ENCODE measurements at regions not wholly inside any gene's neighbourhood (a gene's known extent, or its start where the extent isn't known, plus 50 kb on each side); places are given as distances from the start of the nearest gene placed in this dataset.

GRCh38 chr3:59101231-59101736 is 51.5 kb upstream of the CFAP20DC start:
- TF ChIP-seq RELA (IDR thresholded peaks at IDR 0.05; ENCODE audit: borderline replicate concordance, partially characterized antibody) (no peak), CTCF (IDR thresholded peaks at IDR 0.05 in 2 of 3, conservative IDR thresholded peaks at IDR 0.05 in 1 of 3; ENCODE audit: control insufficient read depth in 2 of 3, extremely low read depth in 1 of 3, insufficient read depth in 1 of 3, low read depth in 3 of 3, low read length in 3 of 3) (no peak), ATF3 (IDR thresholded peaks at IDR 0.05; ENCODE audit: borderline replicate concordance, extremely low read depth, low read depth, low read length) (no peak)
